Ishikawa (cell line): ENCODE measurements at regions not wholly inside any gene's neighbourhood (a gene's known extent, or its start where the extent isn't known, plus 50 kb on each side); places are given as distances from the start of the nearest gene placed in this dataset.

Experiments used
- EP300 ChIP-seq: IDR thresholded peaks from 2 replicates; pipeline ENCODE4 v1.6.1; 2012; ENCODE audit warnings: borderline replicate concordance
- NFIC ChIP-seq: IDR thresholded peaks from 2 replicates; pipeline ENCODE4 v1.6.1; 2012
- RAD21 ChIP-seq: IDR thresholded peaks from 2 replicates; pipeline ENCODE4 v1.6.1; 2012; ENCODE audit warnings: low read depth
- TAF1 ChIP-seq: IDR thresholded peaks from 2 replicates; pipeline ENCODE4 v1.6.1; 2012; ENCODE audit warnings: low read depth, mild to moderate bottlenecking
- YY1 ChIP-seq: IDR thresholded peaks from 2 replicates; pipeline ENCODE4 v1.6.1; 2012; ENCODE audit warnings: low read depth
- ZBTB7A ChIP-seq: IDR thresholded peaks from 2 replicates; pipeline ENCODE4 v1.6.1; 2012; ENCODE audit warnings: low read depth
- TF ChIP-seq, protein P1 (sequence below): IDR thresholded peaks from 2 replicates; pipeline ENCODE4 v1.6.1; 2012; ENCODE audit warnings: low read depth, mild to moderate bottlenecking
- TF ChIP-seq, protein P2 (sequence below): IDR thresholded peaks from 2 replicates; pipeline ENCODE4 v1.6.1; 2012
- TF ChIP-seq, protein P3 (sequence below): IDR thresholded peaks from 2 replicates; pipeline ENCODE4 v1.6.1; 2012

DNA sequence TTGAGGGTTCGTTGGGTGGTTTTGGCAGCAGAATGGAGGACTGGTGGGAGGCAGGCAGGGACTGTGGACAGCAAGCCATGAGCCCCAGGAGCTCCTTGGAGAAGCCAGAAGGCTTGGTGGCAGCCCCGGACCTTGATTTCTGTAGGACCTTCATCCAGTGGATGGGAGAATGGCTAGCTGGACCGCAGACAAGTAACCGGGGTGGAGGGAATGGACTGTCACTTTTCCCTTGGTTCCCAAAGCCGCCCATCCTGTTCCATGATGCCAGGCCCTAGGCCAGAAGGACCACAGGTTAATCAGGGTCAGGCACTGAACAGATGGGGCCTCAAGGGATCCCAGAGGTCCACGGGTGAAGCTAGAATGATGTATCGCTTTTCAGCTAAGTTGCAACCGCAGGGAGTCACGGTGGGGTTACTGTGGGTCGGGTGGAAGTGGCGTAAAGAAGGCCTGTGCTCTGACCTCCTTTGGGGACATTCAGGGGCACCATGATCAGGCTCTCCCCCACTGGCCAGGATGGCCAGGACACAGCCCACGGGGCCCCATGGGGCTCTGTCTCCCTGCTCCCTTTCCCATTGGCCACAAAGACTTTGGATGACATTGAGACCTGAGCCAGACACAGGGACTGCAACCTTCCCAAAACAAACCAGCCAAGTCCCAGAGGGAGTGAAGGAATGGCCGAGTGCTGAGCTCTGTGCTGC is 66.9 kb upstream of the MRTFB start:
- TF ChIP-seq YY1 (no peak), ZBTB7A (no peak), NFIC (no peak), TAF1 (no peak), EP300 (no peak), RAD21 (no peak)
- TF ChIP-seq, protein P1, sequence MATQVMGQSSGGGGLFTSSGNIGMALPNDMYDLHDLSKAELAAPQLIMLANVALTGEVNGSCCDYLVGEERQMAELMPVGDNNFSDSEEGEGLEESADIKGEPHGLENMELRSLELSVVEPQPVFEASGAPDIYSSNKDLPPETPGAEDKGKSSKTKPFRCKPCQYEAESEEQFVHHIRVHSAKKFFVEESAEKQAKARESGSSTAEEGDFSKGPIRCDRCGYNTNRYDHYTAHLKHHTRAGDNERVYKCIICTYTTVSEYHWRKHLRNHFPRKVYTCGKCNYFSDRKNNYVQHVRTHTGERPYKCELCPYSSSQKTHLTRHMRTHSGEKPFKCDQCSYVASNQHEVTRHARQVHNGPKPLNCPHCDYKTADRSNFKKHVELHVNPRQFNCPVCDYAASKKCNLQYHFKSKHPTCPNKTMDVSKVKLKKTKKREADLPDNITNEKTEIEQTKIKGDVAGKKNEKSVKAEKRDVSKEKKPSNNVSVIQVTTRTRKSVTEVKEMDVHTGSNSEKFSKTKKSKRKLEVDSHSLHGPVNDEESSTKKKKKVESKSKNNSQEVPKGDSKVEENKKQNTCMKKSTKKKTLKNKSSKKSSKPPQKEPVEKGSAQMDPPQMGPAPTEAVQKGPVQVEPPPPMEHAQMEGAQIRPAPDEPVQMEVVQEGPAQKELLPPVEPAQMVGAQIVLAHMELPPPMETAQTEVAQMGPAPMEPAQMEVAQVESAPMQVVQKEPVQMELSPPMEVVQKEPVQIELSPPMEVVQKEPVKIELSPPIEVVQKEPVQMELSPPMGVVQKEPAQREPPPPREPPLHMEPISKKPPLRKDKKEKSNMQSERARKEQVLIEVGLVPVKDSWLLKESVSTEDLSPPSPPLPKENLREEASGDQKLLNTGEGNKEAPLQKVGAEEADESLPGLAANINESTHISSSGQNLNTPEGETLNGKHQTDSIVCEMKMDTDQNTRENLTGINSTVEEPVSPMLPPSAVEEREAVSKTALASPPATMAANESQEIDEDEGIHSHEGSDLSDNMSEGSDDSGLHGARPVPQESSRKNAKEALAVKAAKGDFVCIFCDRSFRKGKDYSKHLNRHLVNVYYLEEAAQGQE = no peak
- TF ChIP-seq, protein P2, sequence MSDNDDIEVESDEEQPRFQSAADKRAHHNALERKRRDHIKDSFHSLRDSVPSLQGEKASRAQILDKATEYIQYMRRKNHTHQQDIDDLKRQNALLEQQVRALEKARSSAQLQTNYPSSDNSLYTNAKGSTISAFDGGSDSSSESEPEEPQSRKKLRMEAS = no peak
- TF ChIP-seq, protein P3, sequence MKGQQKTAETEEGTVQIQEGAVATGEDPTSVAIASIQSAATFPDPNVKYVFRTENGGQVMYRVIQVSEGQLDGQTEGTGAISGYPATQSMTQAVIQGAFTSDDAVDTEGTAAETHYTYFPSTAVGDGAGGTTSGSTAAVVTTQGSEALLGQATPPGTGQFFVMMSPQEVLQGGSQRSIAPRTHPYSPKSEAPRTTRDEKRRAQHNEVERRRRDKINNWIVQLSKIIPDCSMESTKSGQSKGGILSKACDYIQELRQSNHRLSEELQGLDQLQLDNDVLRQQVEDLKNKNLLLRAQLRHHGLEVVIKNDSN = no peak
